ENCODE measurements at regions not wholly inside any gene's neighbourhood (a gene's known extent, or its start where the extent isn't known, plus 50 kb on each side); places are given as distances from the start of the nearest gene placed in this dataset.

DNA sequence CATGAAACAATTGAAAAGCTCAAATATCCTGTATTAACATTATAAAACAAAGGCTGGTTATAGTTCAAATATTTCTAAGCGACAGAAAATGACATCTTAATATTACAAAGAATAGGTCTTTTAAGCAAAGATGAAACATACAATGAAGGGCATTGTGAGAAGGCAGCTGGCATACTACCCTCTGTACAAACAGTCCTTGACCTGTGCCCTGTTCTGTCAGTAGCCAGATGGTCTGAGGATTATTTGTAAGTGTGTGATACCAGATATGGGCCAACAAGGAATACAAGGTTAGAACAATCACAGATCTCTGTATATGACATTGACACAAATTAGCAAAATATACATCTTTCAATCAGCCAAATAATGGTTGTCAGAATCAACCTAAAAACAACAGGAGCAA, 1350.4 kb downstream of the AMY1C start:
- TF ChIP-seq, protein P1, sequence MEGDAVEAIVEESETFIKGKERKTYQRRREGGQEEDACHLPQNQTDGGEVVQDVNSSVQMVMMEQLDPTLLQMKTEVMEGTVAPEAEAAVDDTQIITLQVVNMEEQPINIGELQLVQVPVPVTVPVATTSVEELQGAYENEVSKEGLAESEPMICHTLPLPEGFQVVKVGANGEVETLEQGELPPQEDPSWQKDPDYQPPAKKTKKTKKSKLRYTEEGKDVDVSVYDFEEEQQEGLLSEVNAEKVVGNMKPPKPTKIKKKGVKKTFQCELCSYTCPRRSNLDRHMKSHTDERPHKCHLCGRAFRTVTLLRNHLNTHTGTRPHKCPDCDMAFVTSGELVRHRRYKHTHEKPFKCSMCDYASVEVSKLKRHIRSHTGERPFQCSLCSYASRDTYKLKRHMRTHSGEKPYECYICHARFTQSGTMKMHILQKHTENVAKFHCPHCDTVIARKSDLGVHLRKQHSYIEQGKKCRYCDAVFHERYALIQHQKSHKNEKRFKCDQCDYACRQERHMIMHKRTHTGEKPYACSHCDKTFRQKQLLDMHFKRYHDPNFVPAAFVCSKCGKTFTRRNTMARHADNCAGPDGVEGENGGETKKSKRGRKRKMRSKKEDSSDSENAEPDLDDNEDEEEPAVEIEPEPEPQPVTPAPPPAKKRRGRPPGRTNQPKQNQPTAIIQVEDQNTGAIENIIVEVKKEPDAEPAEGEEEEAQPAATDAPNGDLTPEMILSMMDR (IDR thresholded peaks at IDR 0.05; ENCODE audit: low read length): no peak
- TF ChIP-seq EZH2 (optimal IDR thresholded peaks at IDR 0.05; ENCODE audit: low read depth, low read length): no peak

Data from MM.1S (cell line).